Hepatocyte (in vitro differentiated cells): ENCODE measurements at regions not wholly inside any gene's neighbourhood (a gene's known extent, or its start where the extent isn't known, plus 50 kb on each side); places are given as distances from the start of the nearest gene placed in this dataset.
A peak's percentile ranks its signal among the peaks of the same experiment; 100 is the strongest.

Source experiments
- DNase-seq: peaks from one replicate; pipeline ENCODE4 v3.0.0-alpha.2; 2016; ENCODE audit warnings: low spot score
- H2AFZ ChIP-seq: fragments of 200-600 bp; sonication (generic); 2 replicates; pipeline ENCODE4 v1.6.0; 2016; ENCODE audit warnings: antibody characterized with exemption, mild to moderate bottlenecking
- H3K27ac ChIP-seq: fragments of 200-600 bp; sonication (generic); 2 replicates; pipeline ENCODE4 v1.5.1; 2016; ENCODE audit warnings: mild to moderate bottlenecking
- H3K27me3 ChIP-seq: fragments of 200-600 bp; sonication (generic); 2 replicates; pipeline ENCODE4 v1.6.1; 2016
- H3K36me3 ChIP-seq: fragments of 200-600 bp; sonication (generic); replicated peaks from 2 replicates; pipeline ENCODE4 v1.5.1; 2016; ENCODE audit warnings: low read depth; ENCODE audit not compliant: insufficient read depth
- H3K4me1 ChIP-seq: fragments of 200-600 bp; sonication (generic); 2 replicates; pipeline ENCODE4 v1.5.1; 2016; ENCODE audit warnings: mild to moderate bottlenecking, moderate library complexity; ENCODE audit not compliant: insufficient read depth
- H3K4me2 ChIP-seq: fragments of 200-600 bp; sonication (generic); 2 replicates; pipeline ENCODE4 v1.6.0; 2016
- H3K4me3 ChIP-seq: fragments of 200-600 bp; sonication (generic); 2 replicates; pipeline ENCODE4 v1.5.1; 2016; ENCODE audit warnings: mild to moderate bottlenecking
- H3K79me2 ChIP-seq: fragments of 200-600 bp; sonication (generic); 2 replicates; pipeline ENCODE4 v1.6.0; 2017; ENCODE audit warnings: mild to moderate bottlenecking
- H3K9me2 ChIP-seq: fragments of 200-600 bp; sonication (generic); replicated peaks from 2 replicates; pipeline ENCODE4 v1.6.0; 2017; ENCODE audit warnings: mild to moderate bottlenecking; ENCODE audit not compliant: insufficient read depth
- H3K9me3 ChIP-seq: fragments of 200-600 bp; sonication (generic); 2 replicates; pipeline ENCODE4 v1.5.1; 2016; ENCODE audit warnings: low read depth, mild to moderate bottlenecking
- H4K20me1 ChIP-seq: fragments of 200-600 bp; sonication (generic); 2 replicates; pipeline ENCODE4 v1.6.0; 2016; ENCODE audit warnings: mild to moderate bottlenecking; ENCODE audit not compliant: insufficient read depth, poor library complexity, severe bottlenecking
- EZH2 ChIP-seq: fragments of 200-600 bp; sonication (generic); IDR thresholded peaks from 2 replicates; pipeline ENCODE4 v1.6.1; 2016; ENCODE audit warnings: antibody characterized with exemption, mild to moderate bottlenecking, borderline replicate concordance
- EZH2phosphoT487 ChIP-seq: fragments of 200-600 bp; sonication (generic); IDR thresholded peaks from one replicate; pipeline ENCODE4 v1.6.1; 2018; ENCODE audit warnings: antibody characterized with exemption, mild to moderate bottlenecking, low read depth, moderate library complexity; ENCODE audit not compliant: unreplicated experiment, severe bottlenecking
- WGBS: methylation state at CpG from one replicate; pipeline ENCODE4 v1.1.6; 2016; ENCODE audit warnings: low lambda C conversion rate; ENCODE audit errors: missing lambda C conversion rate; 5-methylcytosine and 5-hydroxymethylcytosine counted together
- TF ChIP-seq, protein P1 (sequence below): fragments of 200-600 bp; sonication (generic); IDR thresholded peaks from 2 replicates; pipeline ENCODE4 v1.5.1; 2016; ENCODE audit warnings: antibody characterized with exemption, mild to moderate bottlenecking; ENCODE audit not compliant: poor library complexity

DNA sequence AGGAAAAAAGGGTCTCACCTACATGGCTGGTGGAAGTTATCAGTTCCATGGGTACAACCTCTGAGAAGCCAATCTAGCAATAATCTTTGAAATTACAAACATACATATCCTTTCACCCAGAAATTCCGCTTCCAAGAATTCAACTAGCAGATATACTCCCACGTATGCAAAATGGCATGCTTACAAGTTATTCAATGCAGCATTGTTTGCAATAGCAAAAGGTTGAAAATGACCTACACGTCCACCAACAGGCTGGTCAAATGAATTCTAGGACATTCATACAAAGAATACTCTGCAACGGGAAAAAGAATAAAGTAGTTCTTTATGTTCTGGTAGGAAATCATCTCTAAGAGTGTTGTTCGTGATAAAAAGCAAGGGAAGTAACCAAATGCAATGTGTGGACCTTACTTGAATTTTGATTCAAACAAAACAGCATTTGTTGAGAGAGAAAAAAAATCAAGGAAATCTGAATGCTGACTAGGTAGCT is 63.7 kb upstream of the NLK start:
- no peak for DNase-seq
- H4K20me1 ChIP-seq = no peaks in the 10 kb centered on the region
- H3K36me3 ChIP-seq = no peaks in the 10 kb centered on the region
- H3K27ac ChIP-seq = no peak overlapping the region
- no peak overlapping the region for H2AFZ ChIP-seq
- no peak overlapping the region for H3K4me3 ChIP-seq
- H3K9me3 ChIP-seq = no peaks in the 10 kb centered on the region
- no peaks in the 10 kb centered on the region for H3K4me1 ChIP-seq
- no peaks in the 10 kb centered on the region for H3K79me2 ChIP-seq
- H3K27me3 ChIP-seq = no peaks in the 10 kb centered on the region
- 83% methylated on average over 5 of the region's 5 CpGs for WGBS
- TF ChIP-seq, protein P1, sequence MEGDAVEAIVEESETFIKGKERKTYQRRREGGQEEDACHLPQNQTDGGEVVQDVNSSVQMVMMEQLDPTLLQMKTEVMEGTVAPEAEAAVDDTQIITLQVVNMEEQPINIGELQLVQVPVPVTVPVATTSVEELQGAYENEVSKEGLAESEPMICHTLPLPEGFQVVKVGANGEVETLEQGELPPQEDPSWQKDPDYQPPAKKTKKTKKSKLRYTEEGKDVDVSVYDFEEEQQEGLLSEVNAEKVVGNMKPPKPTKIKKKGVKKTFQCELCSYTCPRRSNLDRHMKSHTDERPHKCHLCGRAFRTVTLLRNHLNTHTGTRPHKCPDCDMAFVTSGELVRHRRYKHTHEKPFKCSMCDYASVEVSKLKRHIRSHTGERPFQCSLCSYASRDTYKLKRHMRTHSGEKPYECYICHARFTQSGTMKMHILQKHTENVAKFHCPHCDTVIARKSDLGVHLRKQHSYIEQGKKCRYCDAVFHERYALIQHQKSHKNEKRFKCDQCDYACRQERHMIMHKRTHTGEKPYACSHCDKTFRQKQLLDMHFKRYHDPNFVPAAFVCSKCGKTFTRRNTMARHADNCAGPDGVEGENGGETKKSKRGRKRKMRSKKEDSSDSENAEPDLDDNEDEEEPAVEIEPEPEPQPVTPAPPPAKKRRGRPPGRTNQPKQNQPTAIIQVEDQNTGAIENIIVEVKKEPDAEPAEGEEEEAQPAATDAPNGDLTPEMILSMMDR = no peak
- no peak for TF ChIP-seq EZH2phosphoT487
- no peak for TF ChIP-seq EZH2
- H3K9me2 ChIP-seq = no peaks in the 10 kb centered on the region
- H3K4me2 ChIP-seq = no peak overlapping the region

DNA sequence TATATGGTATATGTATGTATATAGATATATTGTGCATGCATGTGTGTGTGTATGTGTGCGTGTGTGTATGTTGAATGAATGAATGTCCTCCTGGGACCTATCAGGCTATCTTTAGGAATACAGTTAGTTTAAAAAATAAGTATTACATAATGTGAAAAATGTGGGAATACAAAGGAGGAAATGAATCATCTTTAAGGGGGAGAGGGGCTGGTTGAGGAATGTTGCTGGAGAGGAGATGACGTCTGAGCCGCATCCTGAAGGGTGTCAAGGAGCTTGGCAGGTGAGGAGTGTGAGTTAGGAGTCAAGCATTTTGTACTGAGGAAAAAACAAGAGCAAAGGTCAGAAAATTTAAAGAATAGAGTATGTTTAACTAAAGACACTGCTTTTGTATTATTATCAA is 62.4 kb upstream of the NLK start:
- Histone ChIP-seq H3K36me3 (no peaks in the 10 kb centered on the region), H3K79me2 (no peaks in the 10 kb centered on the region), H4K20me1 (no peaks in the 10 kb centered on the region), H3K27me3 (no peaks in the 10 kb centered on the region), H3K4me3 (no peak overlapping the region), H3K27ac (no peak overlapping the region), H3K4me1 (no peaks in the 10 kb centered on the region), H3K9me2 (no peaks in the 10 kb centered on the region), H2AFZ (no peak overlapping the region), H3K9me3 (no peaks in the 10 kb centered on the region), H3K4me2 (no peak overlapping the region)
- no peak for TF ChIP-seq EZH2phosphoT487
- no peak for TF ChIP-seq EZH2
- TF ChIP-seq, protein P1 = no peak
- DNase-seq = no peak
- WGBS = 74% methylated on average over 3 of the region's 3 CpGs

DNA sequence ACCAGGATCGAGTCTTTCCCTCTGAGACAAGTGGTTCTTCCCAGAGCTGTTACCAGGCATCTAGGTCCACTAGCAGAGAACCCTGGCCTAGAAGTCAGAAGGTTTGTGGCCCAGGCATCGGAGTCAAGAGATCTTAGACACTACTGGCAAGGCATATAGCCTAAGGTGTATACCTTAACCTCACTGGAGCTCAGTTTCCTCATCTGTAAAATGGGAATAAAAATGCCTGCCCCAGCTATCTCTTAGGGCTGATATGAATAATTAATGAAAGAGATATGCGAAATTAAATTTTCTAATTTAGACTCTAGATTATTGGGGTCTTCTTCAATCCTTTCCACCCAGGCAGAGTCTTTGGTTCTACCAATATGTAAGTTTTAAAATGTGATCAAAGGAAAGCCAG is 60.5 kb upstream of the NLK start:
- H3K9me2 ChIP-seq = no peaks in the 10 kb centered on the region
- H3K9me3 ChIP-seq = no peaks in the 10 kb centered on the region
- peaks cover 4% of the 10 kb centered on the region for H3K4me1 ChIP-seq
- H3K4me3 ChIP-seq = no peak overlapping the region
- H4K20me1 ChIP-seq = no peaks in the 10 kb centered on the region
- H3K27ac ChIP-seq = no peak overlapping the region
- H3K36me3 ChIP-seq = no peaks in the 10 kb centered on the region
- no peak overlapping the region for H2AFZ ChIP-seq
- no peak for DNase-seq
- 91% methylated on average over 3 of the region's 3 CpGs for WGBS
- H3K79me2 ChIP-seq = no peaks in the 10 kb centered on the region
- no peak for TF ChIP-seq EZH2phosphoT487
- TF ChIP-seq, protein P1 = no peak
- no peaks in the 10 kb centered on the region for H3K27me3 ChIP-seq
- no peak overlapping the region for H3K4me2 ChIP-seq

DNA sequence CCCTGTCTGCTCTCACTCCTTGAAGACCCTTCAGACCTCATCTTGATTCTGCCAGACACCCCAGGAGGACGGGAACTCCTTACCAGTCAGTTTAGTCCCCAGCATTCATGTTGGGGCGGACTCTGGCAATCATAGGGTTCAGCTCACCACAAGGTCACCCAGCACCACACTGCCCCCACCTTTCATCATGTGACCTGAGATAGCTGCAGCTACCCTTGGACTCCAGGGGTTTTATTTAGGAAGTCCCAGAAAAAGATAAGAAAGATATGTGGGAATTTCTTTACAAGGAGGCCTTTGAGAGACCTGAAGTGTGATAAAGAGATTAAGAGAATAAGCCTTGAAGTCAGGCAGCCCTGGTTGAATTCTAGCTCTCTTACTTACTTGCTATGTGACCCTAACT is 59.8 kb upstream of the NLK start:
- Histone ChIP-seq H3K9me3 (no peaks in the 10 kb centered on the region), H4K20me1 (no peaks in the 10 kb centered on the region), H3K4me1 (peaks cover 4% of the 10 kb centered on the region), H3K27ac (peak overlapping the region; percentile 39), H3K79me2 (no peaks in the 10 kb centered on the region), H3K4me3 (no peak overlapping the region), H3K4me2 (no peak overlapping the region), H2AFZ (no peak overlapping the region), H3K9me2 (no peaks in the 10 kb centered on the region), H3K36me3 (no peaks in the 10 kb centered on the region), H3K27me3 (no peaks in the 10 kb centered on the region)
- DNase-seq = peak; percentile 44
- WGBS = 47% methylated on average over 2 of the region's 2 CpGs
- TF ChIP-seq, protein P1 = no peak
- TF ChIP-seq EZH2phosphoT487 = no peak
- no peak for TF ChIP-seq EZH2
